ENCODE measurements at regions not wholly inside any gene's neighbourhood (a gene's known extent, or its start where the extent isn't known, plus 50 kb on each side); places are given as distances from the start of the nearest gene placed in this dataset.

- no peak overlapping the region for H3K4ac ChIP-seq (ENCODE audit: low read depth, low read length)
- no peak for DNase-seq
- Mint-ChIP-seq H3K27me3 (ENCODE audit: low read depth) (no peaks in the 10 kb centered on the region), H3K36me3 (ENCODE audit: insufficient read depth in 1 of 3, low read depth in 3 of 3) (peaks cover 0 to 5% (median 3%) of the 10 kb centered on the region in 3 experiments; a peak in 2 of 7 replicates), H3K27ac (no peak overlapping the region), H3K9me3 (peaks cover 3 to 7% of the 10 kb centered on the region in 2 experiments), H3K4me3 (no peak overlapping the region), H3K4me1 (no peaks in the 10 kb centered on the region)
- no peak overlapping the region for H3T11ph ChIP-seq (ENCODE audit: low read length)
- H3K9ac ChIP-seq (ENCODE audit: extremely low read depth, insufficient read length, low read length) = no peak overlapping the region
- H2BK20ac ChIP-seq (ENCODE audit: low read depth, low read length, poor library complexity, severe bottlenecking) = no peak overlapping the region
- no peak overlapping the region for H3K27ac ChIP-seq (ENCODE audit: insufficient read length, low read depth, low read length)
- H4K91ac ChIP-seq (ENCODE audit: insufficient read length, low read depth, low read length) = no peak overlapping the region
- no peaks in the 10 kb centered on the region for H3K23me2 ChIP-seq (ENCODE audit: insufficient read length, low read depth, low read length, poor library complexity, severe bottlenecking)
- H2BK5ac ChIP-seq (ENCODE audit: insufficient read length, low read length) = no peak overlapping the region
- H2AK5ac ChIP-seq (ENCODE audit: insufficient read length, low read length) = no peak overlapping the region
- H4K5ac ChIP-seq (ENCODE audit: insufficient read length, low read depth, low read length) = no peak overlapping the region
- H3K79me2 ChIP-seq (ENCODE audit: insufficient read depth, low read length) = no peaks in the 10 kb centered on the region
- H3K4me2 ChIP-seq (ENCODE audit: insufficient read depth, insufficient read length, low read length) = no peak overlapping the region
- no peaks in the 10 kb centered on the region for H3K4me1 ChIP-seq (ENCODE audit: insufficient read depth, low read length)
- H4K20me1 ChIP-seq (ENCODE audit: control insufficient read depth, insufficient read depth, insufficient read length) = no peaks in the 10 kb centered on the region
- H3K27me3 ChIP-seq (ENCODE audit: insufficient read depth, low read length) = no peaks in the 10 kb centered on the region
- no peak overlapping the region for H3K23ac ChIP-seq (ENCODE audit: insufficient read length, low read depth, low read length)
- no peaks in the 10 kb centered on the region for H3K9me3 ChIP-seq (ENCODE audit: control insufficient read depth, low read depth, low read length)
- no peak overlapping the region for H3K56ac ChIP-seq (ENCODE audit: insufficient read length, low read depth, low read length)
- H3K79me1 ChIP-seq (ENCODE audit: insufficient read depth, low read depth, low read length, poor library complexity, severe bottlenecking) = no peaks in the 10 kb centered on the region
- no peak for TF ChIP-seq CTCF (conservative IDR thresholded peaks at IDR 0.05)
- no peak overlapping the region for H3K18ac ChIP-seq (ENCODE audit: insufficient read length, low read depth, low read length)
- H4K8ac ChIP-seq (replicated peaks; ENCODE audit: insufficient read length, low read depth, low read length) = no peak overlapping the region
- H3K14ac ChIP-seq (ENCODE audit: insufficient read depth, low read length) = no peak overlapping the region
- no peak overlapping the region for H2BK12ac ChIP-seq (ENCODE audit: insufficient read length, low read depth, low read length)
- no peak overlapping the region for H2BK120ac ChIP-seq (ENCODE audit: low read depth, low read length, poor library complexity, severe bottlenecking)
- no peak overlapping the region for H2BK15ac ChIP-seq (ENCODE audit: low read depth, low read length)
- no peak overlapping the region for H2AFZ ChIP-seq (ENCODE audit: low read length)
Observed at GRCh38 chr9:111726949-111727348, 65.5 kb downstream of the GNG10 start.

Measured in H9 (cell line).